GM18873 (cell line): ENCODE measurements at regions not wholly inside any gene's neighbourhood (a gene's known extent, or its start where the extent isn't known, plus 50 kb on each side); places are given as distances from the start of the nearest gene placed in this dataset.
"Not testable (repeated sequence)": the region's sequence is repeated elsewhere in the genome, so short reads cannot be mapped to it uniquely, and the experiment has no call there.

ENCODE experiments used
- ATAC-seq: cut with Tn5 transposase; IDR thresholded peaks from one replicate; pipeline ENCODE4 v1.9.1; 2021; ENCODE audit warnings: mild to moderate bottlenecking, moderate library complexity, moderate number of reproducible peaks; ENCODE audit not compliant: unreplicated experiment, low FRiP score

GRCh38 chr13:111064661-111065060 lies 50.4 kb upstream of the ARHGEF7 start:
- no peak for ATAC-seq

GRCh38 chr13:111062966-111063365 lies 52.1 kb upstream of the ARHGEF7 start:
- no peak for ATAC-seq

GRCh38 chr13:111062305-111062704 lies 52.8 kb upstream of the ARHGEF7 start:
- ATAC-seq = no peak

DNA sequence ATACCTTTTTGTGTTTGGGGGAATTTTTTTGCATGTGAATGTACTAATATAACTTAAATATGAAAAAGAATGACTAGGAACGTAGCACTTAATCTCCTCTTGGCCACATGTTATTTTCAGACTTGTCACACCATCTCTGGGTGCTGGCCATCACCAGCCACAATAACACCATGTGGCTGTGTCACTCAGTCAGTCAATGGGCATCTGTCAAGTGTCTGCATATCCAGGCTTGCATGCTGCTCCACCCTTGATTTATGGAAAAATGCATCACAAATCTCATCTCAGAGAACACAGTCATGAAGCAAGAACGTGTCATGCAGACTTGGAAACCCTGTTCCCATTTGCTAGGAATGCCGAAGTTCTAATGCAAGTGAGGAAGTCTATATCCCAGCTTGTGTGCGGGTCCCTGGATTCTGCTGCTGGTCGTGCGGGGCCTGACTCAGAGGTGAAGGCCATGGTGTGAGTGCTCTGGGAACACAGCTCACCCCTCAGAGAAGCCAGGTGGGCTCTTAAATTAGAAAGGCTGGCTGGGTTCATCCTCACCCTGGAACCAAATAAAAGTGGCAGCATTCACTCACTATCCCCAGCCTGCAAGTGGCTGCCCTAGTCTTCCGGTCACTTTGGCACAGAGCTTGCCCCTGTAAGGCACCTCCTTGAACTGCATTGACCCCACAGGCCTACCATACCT lies 53.6 kb upstream of the ARHGEF7 start:
- ATAC-seq = no peak

GRCh38 chr13:111060237-111060919 lies 54.7 kb upstream of the ARHGEF7 start:
- ATAC-seq = no peak

- no peak for ATAC-seq
Observed at GRCh38 chr13:111058796-111059506, 56.2 kb upstream of the ARHGEF7 start.

- not testable (repeated sequence) for ATAC-seq
Observed at GRCh38 chr13:111058339-111058738, 56.8 kb upstream of the ARHGEF7 start.

DNA sequence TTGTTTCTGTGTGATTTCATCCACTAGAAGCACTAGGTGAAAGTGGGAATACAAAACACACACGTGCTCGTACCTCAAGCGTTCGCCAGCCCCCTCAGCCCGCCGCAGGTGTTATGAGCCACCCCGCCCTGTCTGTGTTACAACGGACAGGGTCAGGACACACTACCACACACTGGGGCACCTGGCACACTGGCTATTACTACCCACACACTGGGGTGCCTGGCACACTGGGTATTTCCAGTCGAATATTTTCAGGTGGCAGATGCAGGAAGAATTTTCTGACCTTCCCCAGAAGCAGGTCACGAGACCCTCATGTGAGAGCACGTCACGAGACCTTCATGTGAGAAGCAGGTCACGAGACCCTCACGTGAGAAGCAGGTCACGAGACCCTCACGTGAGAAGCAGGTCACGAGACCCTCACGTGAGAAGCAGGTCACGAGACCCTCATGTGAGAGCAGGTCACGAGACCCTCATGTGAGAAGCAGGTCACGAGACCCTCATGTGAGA lies 63.3 kb upstream of the ARHGEF7 start:
- not testable (repeated sequence) for ATAC-seq

DNA sequence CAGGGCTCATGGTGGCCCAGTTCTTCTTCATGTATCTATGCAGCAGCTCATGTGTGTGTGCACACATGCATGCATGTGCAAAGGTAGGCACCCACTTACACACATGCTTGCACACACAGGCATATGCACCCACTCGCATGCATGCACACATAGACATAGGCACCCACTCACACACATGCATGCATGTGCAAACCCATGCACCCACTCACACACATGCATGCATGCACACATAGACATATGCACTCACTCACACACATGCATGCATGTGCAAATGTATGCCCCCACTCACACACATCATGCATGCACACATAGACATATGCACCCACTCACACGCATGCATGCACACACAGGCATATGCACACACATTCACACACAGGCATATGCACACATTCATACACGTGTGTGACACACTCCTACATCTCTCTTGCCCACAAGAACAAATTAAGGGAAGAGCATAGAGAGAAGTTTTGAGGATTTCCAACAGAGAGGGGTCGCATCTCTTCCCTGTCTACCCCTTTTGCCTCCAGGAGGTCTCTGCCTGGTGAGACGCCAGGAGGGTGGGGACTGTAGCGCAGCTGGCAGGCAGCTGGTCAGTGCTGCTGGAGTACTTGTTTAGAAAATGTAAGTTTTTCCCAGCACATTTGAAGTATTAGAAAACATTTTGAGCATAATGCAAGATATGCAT lies 63.9 kb upstream of the ARHGEF7 start:
- no peak for ATAC-seq

- no peak for ATAC-seq
Observed at GRCh38 chr13:111050539-111050879, 64.6 kb upstream of the ARHGEF7 start.

DNA sequence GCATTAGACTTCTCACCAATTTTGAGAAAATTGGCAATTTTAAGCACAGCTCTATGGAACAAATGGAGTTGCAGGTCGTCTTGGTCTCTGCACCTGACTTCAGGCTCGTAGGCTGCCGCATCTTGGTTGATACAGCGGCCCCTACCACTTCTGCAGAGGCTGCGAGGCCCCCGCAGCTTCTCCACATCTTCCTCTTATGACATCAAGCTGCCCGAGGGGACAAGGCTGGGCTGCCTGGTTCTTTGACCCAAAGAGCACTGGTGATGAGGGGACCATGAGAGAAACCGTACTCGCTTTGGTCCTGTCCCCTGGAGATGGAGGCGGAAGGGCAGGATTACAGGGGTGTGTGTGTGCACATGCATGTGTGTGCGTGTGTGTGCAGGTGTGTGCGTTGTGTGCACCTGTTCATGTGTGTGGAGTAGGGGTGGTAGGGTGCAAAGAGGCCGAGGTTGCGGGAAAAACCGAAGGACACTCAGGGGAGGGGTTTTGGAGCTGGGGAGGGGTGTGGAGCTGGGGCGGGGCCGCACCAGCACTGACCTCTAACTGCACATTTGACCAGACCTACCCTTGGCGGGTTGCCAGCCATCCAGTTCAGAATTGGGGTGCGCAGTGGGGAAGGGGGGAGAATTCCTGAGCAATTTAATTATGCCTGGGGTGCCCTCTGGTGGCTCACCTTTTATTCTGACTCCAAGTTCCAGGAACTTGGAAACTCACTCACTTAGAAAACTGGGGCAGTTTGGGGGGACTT lies 65.1 kb upstream of the ARHGEF7 start:
- ATAC-seq = no peak

DNA sequence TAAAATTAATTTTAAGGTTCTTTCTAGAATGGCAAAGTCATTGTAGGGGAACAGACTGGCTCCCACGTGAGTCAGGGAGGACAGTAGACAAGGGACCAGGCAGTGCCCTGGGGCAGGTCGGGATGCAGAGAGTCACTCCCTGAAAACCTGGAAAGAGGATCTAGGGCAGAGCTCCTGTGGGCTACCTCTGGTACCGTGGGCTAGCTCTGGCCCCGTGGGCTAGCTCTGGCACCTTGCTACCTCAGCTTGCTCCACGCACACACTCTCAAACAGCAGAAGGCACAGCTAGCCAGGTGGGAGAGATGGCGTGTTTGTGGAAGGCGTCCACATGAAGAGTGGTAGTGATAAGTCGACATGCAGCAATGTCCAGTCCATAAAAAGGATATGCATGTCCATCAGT lies 66.7 kb upstream of the ARHGEF7 start:
- ATAC-seq = no peak

DNA sequence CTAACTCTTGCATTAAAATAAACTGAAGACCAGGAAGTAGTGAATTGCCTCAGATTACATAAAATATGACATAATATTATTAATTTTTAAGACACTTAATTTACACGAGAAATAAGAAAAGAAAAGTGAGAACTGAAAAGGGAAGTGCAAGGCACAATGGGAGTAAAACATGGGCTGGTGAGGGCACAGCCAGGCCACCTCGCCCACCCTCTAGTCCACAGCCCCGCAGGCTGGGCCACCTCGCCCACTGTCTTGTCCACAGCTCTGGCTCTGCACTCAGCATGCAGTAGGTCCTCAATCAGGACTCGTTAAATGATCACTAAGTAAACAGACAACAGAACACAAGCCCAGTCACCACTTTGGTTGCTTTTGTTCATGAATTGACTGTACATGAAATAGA lies 67.8 kb upstream of the ARHGEF7 start:
- no peak for ATAC-seq

- no peak for ATAC-seq
Observed at GRCh38 chr13:111046590-111047141, 68.4 kb upstream of the ARHGEF7 start.

DNA sequence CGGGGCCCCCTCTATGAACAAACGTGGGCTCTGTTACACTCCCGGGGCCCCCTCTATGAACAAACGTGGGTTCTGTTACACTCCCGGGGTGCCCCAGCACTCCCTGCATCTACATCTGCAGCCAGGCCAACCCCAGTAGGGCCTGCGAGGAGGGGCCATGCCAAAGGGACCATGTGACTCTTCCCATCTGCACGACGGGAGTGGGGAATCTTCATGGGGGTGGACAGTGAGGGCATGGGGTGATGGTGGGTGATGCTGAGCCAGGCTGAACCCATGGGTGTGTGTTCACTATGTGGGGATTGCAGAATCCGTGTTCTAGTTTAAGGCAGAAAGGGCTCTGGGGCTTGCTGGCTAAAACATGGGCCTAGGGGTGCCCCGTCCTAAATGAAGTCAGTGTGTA lies 69.9 kb upstream of the ARHGEF7 start:
- no peak for ATAC-seq

DNA sequence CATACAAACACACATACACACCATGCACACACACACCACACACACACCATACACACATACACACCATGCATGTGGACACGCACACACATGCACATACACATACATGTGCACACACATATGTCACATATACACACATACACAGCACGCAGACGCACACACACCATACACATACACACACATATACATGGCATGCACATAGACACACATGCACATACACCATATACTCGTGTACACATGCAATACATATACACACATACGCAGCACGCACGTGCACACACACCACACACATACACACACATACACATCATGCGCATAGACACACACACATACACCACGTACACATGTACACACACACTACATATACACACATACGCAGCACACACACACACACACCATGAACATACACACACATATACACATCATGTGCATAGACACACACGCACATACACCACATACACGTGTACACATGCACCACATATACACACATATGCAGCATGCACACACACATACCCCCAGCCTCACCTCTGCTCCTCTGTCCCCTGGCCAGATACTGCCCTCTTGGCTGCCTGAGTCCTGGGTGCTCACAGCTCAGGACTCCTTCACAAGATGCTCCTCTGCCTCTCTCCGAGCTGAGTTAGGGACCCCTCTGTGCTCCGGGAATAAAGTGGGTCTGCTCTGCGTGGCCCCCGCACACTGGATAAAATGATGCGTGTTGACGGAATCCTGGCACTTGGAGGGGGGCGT lies 70.9 kb upstream of the ARHGEF7 start:
- no peak for ATAC-seq

GRCh38 chr13:111043575-111043982 lies 71.5 kb upstream of the ARHGEF7 start:
- no peak for ATAC-seq

DNA sequence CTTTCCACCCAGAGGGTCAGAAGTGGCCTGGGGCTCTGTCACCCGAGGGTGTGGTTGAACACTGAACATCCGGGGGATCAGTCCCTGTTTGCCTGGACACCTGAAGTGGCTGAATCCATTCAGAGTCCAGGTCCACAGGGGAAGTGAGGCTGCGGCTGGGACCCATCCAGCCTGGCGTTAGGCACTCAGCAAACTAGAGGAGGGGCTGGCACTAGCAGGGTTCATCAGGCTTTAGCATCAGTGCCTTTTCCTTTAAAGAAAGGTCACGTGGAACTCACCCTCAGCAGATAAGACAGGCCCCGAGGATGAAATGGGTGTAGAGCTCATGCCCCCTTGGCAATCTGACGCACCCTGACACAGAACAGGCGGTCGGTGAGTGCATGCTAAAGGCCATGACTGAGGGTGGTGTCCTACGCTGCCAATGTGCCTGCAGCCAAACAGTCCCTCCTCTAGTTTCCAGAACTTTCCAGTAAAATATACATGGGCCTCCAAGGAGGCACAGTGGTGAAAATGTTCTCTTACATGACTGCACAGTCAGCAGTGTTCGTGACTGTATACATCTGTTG lies 72.4 kb upstream of the ARHGEF7 start:
- ATAC-seq = no peak

GRCh38 chr13:111040830-111041229 lies 74.3 kb upstream of the ARHGEF7 start:
- ATAC-seq = no peak
